Glutamatergic neuron (in vitro differentiated cells): ENCODE measurements at regions not wholly inside any gene's neighbourhood (a gene's known extent, or its start where the extent isn't known, plus 50 kb on each side); places are given as distances from the start of the nearest gene placed in this dataset.

Source experiments
- DNase-seq: peaks from one replicate; pipeline ENCODE4 v3.0.0; 2022
- H3K27ac Mint-ChIP-seq: one replicate; pipeline ENCODE4 v1.8.0; 2020; ENCODE audit warnings: mild to moderate bottlenecking, mixed read lengths, inconsistent platforms; ENCODE audit not compliant: unreplicated experiment
- H3K27me3 Mint-ChIP-seq: one replicate; pipeline ENCODE4 v1.8.0; 2020; ENCODE audit warnings: mild to moderate bottlenecking, moderate library complexity, mixed read lengths, inconsistent platforms; ENCODE audit not compliant: unreplicated experiment
- H3K36me3 Mint-ChIP-seq: one replicate; pipeline ENCODE4 v1.8.0; 2020; ENCODE audit warnings: mild to moderate bottlenecking, mixed read lengths, inconsistent platforms; ENCODE audit not compliant: unreplicated experiment
- H3K4me1 Mint-ChIP-seq: one replicate; pipeline ENCODE4 v1.8.0; 2020; ENCODE audit warnings: mild to moderate bottlenecking, low read depth, mixed read lengths, inconsistent platforms; ENCODE audit not compliant: unreplicated experiment
- H3K4me3 Mint-ChIP-seq: one replicate; pipeline ENCODE4 v1.8.0; 2020; ENCODE audit warnings: mild to moderate bottlenecking, mixed read lengths, inconsistent platforms; ENCODE audit not compliant: unreplicated experiment
- H3K9me3 Mint-ChIP-seq: one replicate; pipeline ENCODE4 v1.8.0; 2020; ENCODE audit warnings: mild to moderate bottlenecking, moderate library complexity, mixed read lengths, inconsistent platforms; ENCODE audit not compliant: unreplicated experiment
- TF ChIP-seq, protein P1 (sequence below): fragments of 200-600 bp; sonication (generic); IDR thresholded peaks from one replicate; pipeline ENCODE4 v1.5.0; 2021; ENCODE audit not compliant: partially characterized antibody, unreplicated experiment

DNA sequence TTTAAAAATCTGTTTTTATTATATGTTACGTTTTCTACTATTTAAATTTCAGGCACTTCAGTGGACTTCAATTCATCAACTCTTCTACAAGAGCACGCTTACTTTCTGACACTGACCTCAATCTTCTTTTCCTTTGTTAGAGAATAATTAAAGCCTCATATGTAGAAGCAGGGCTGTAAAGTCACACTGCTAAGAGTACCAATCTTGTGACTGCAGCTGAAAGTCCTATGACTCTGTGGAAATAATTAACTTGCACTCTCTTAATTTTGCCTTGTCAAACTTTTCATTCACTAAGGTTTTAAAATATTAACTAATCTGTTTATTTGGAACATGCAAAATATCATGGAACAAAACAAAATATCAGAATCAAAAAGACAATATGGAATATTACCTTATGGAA, 498.1 kb downstream of the PCDH10 start:
- H3K4me3 Mint-ChIP-seq: no peak overlapping the region
- TF ChIP-seq, protein P1, sequence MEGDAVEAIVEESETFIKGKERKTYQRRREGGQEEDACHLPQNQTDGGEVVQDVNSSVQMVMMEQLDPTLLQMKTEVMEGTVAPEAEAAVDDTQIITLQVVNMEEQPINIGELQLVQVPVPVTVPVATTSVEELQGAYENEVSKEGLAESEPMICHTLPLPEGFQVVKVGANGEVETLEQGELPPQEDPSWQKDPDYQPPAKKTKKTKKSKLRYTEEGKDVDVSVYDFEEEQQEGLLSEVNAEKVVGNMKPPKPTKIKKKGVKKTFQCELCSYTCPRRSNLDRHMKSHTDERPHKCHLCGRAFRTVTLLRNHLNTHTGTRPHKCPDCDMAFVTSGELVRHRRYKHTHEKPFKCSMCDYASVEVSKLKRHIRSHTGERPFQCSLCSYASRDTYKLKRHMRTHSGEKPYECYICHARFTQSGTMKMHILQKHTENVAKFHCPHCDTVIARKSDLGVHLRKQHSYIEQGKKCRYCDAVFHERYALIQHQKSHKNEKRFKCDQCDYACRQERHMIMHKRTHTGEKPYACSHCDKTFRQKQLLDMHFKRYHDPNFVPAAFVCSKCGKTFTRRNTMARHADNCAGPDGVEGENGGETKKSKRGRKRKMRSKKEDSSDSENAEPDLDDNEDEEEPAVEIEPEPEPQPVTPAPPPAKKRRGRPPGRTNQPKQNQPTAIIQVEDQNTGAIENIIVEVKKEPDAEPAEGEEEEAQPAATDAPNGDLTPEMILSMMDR: no peak
- H3K9me3 Mint-ChIP-seq: no peaks in the 10 kb centered on the region
- no peak for DNase-seq
- no peaks in the 10 kb centered on the region for H3K36me3 Mint-ChIP-seq
- no peak overlapping the region for H3K27ac Mint-ChIP-seq
- H3K27me3 Mint-ChIP-seq: no peaks in the 10 kb centered on the region
- H3K4me1 Mint-ChIP-seq: peaks cover 12% of the 10 kb centered on the region

DNA sequence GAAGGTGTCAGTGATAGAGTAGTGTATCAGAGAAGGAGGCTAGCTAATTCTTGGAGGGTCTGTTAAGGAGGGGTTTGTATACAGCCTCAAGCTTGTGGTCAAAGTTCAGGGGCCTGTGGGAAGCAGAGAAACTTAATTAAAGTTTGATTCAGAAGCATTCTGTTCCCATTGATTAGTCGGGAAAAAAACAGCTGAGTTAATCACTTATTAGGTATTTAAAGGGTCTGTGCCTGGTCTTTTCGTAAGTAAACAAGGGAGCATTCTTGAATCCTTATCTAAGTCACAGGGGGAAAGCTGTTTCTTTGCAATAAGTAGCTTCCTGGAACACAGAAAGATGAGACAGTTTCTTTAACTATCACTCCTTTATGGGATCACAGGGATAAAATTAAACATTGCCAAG, 492.1 kb downstream of the PCDH10 start:
- Mint-ChIP-seq H3K9me3 (no peaks in the 10 kb centered on the region), H3K36me3 (no peaks in the 10 kb centered on the region), H3K27me3 (no peaks in the 10 kb centered on the region), H3K4me1 (peaks cover 19% of the 10 kb centered on the region), H3K27ac (no peak overlapping the region), H3K4me3 (no peak overlapping the region)
- DNase-seq: no peak
- TF ChIP-seq, protein P1: no peak

DNA sequence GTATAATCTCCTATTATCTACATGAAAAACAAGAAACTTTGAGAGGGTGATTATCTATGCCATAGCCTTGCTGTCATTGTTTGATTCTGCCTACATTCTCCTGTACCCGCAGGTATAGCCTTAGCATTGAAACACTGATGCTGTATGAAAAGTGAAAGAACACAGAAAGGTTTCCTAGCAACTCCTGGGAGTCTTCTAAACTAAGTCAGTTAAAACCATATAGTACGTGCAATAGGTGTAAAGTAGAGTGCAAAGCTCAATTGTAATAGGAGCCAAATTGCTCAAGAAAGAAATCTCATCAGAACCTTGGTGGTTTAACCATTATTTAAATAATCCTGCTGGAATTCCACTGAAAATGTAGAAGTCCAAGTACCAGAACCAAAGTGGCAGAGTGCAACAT, 489.7 kb downstream of the PCDH10 start:
- H3K9me3 Mint-ChIP-seq: no peaks in the 10 kb centered on the region
- no peak for DNase-seq
- no peak overlapping the region for H3K4me3 Mint-ChIP-seq
- TF ChIP-seq, protein P1: no peak
- H3K27ac Mint-ChIP-seq: no peak overlapping the region
- H3K27me3 Mint-ChIP-seq: no peaks in the 10 kb centered on the region
- H3K36me3 Mint-ChIP-seq: no peaks in the 10 kb centered on the region
- H3K4me1 Mint-ChIP-seq: peaks cover 19% of the 10 kb centered on the region

DNA sequence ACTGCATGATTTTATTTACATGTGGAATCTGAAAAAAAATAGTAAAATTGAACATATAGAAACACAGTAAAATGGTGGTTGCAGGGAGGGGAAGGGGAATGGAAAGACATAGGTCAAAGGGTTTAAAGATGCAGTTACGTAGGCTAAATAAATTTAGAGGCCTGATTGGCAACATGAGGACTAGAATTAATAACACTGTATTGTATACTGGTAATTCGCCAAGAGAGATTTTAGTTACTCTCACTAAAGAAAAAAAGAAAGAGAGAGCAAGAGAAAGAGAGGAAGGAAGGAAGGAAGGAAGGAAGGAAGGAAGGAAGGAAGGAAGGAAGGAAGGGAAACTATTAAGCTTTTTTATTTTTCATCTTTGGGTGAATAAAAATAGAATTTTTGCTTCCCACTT, 488.1 kb downstream of the PCDH10 start:
- H3K4me3 Mint-ChIP-seq: no peak overlapping the region
- no peaks in the 10 kb centered on the region for H3K36me3 Mint-ChIP-seq
- no peak for DNase-seq
- no peak overlapping the region for H3K27ac Mint-ChIP-seq
- H3K9me3 Mint-ChIP-seq: no peaks in the 10 kb centered on the region
- H3K27me3 Mint-ChIP-seq: no peaks in the 10 kb centered on the region
- TF ChIP-seq, protein P1: no peak
- peaks cover 7% of the 10 kb centered on the region for H3K4me1 Mint-ChIP-seq

DNA sequence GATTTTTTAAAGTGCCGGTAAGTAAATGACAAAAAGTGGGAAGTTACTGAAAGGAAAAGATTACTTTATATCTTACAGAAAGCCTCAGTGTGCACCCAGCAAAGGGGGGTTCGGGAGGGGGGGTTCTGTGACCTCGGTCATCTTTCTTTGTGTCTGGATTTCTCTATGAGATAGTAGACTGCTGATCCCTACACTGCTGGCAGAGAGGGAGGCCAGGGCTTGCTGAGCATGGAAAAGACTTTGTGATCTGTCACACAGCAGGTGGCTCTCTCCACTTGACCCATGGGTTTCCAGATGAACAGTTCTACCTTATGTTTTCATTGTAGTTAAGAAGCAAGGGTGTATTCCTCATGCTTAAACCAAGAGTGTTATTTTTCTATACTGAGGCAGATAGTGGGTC, 475.6 kb downstream of the PCDH10 start:
- Mint-ChIP-seq H3K27me3 (no peaks in the 10 kb centered on the region), H3K36me3 (no peaks in the 10 kb centered on the region), H3K9me3 (no peaks in the 10 kb centered on the region), H3K4me3 (no peak overlapping the region), H3K27ac (no peak overlapping the region), H3K4me1 (peaks cover 6% of the 10 kb centered on the region)
- DNase-seq: no peak
- TF ChIP-seq, protein P1: no peak
